GM12878 (cell line): ENCODE measurements at regions not wholly inside any gene's neighbourhood (a gene's known extent, or its start where the extent isn't known, plus 50 kb on each side); places are given as distances from the start of the nearest gene placed in this dataset.

Experiments used
- ATAC-seq: fragments of 200-7000 bp; cut with Tn5 transposase; 3 replicates; pipeline ENCODE4 v1.9.1; 2020; ENCODE audit warnings: mild to moderate bottlenecking, moderate library complexity
- BruUV-seq: library from RNA; stranded (reverse); fragments of 400-500 nt; replicated peaks from 2 replicates; lab custom pipeline; 2021; lab: Mats Ljungman, UMichigan
- CTCF ChIA-PET: fragments of 300-600 bp; sonication (Branson Sonifier 250); formaldehyde crosslinking; extraction: SDS; loops from one replicate; lab custom pipeline; 2021; ENCODE audit warnings: inconsistent platforms; lab: Yijun Ruan, JAX
- POLR2A ChIA-PET: fragments of 350-600 bp; formaldehyde crosslinking; extraction: SDS; loops from one replicate; lab custom pipeline; 2021; ENCODE audit warnings: inconsistent platforms; lab: Charles Lee
- RAD21 ChIA-PET: fragments of 300-600 bp; sonication (Branson Sonifier 250); formaldehyde crosslinking; loops from one replicate; lab custom pipeline; 2023; ENCODE audit warnings: antibody characterized with exemption; ENCODE audit not compliant: unreplicated experiment; lab: Charles Lee
- SMC1A ChIA-PET: fragments of 300-600 bp; sonication (Branson Sonifier 250); formaldehyde crosslinking; loops from one replicate; lab custom pipeline; 2023; ENCODE audit not compliant: unreplicated experiment, uncharacterized antibody; lab: Charles Lee
- DNase-seq: peaks from one replicate; pipeline ENCODE4 v3.0.0-alpha.2; 2011; ENCODE audit warnings: low read depth, low spot score
- FAIRE-seq: peaks from 3 replicates; lab custom pipeline; 2011; peaks lifted over from hg19 to GRCh38; lab: Jason Lieb, UNC
- H2AFZ ChIP-seq: 2 replicates; pipeline ENCODE4 v1.6.0; 2011; ENCODE audit warnings: low read depth, low read length, control low read depth; ENCODE audit not compliant: control insufficient read depth
- H3K27ac ChIP-seq: 2 replicates; pipeline ENCODE4 v1.5.1; 2011; ENCODE audit warnings: control low read depth; ENCODE audit not compliant: control insufficient read depth, insufficient read depth
- H3K27me3 ChIP-seq, 2 experiments: replicated peaks in 1 of 2; 2 replicates each; pipeline versions ENCODE4 v1.6.0 to v1.6.1; 2011; ENCODE audit warnings: low read length in 1 of 2; ENCODE audit not compliant: control insufficient read depth in 2 of 2, insufficient read depth in 2 of 2
- H3K36me3 ChIP-seq, 2 experiments: 2 replicates each; pipeline ENCODE4 v1.5.1; 2011; ENCODE audit warnings: low read length in 1 of 2; ENCODE audit not compliant: control insufficient read depth in 2 of 2, insufficient read depth in 2 of 2
- H3K4me1 ChIP-seq: 2 replicates; pipeline ENCODE4 v1.6.1; 2011; ENCODE audit warnings: mild to moderate bottlenecking, low read length, moderate library complexity, mixed read lengths; ENCODE audit not compliant: control insufficient read depth, insufficient read depth
- H3K4me2 ChIP-seq: 2 replicates; pipeline ENCODE4 v1.6.0; 2011; ENCODE audit warnings: control low read depth; ENCODE audit not compliant: control insufficient read depth, insufficient read depth
- H3K4me3 ChIP-seq: fragments of 200-600 bp; sonication (generic); 2 replicates; pipeline ENCODE4 v1.5.1; 2016
- H3K79me2 ChIP-seq: 2 replicates; pipeline ENCODE4 v1.6.0; 2011; ENCODE audit warnings: low read length; ENCODE audit not compliant: control insufficient read depth, insufficient read depth
- H3K9ac ChIP-seq: 2 replicates; pipeline ENCODE4 v1.8.0; 2011; ENCODE audit warnings: low read length, control low read depth, mixed read lengths; ENCODE audit not compliant: control insufficient read depth, insufficient read depth
- H3K9me3 ChIP-seq: replicated peaks from 3 replicates; pipeline ENCODE4 v1.5.1; 2011; ENCODE audit warnings: mild to moderate bottlenecking, low read length; ENCODE audit not compliant: control insufficient read depth, insufficient read depth
- H4K20me1 ChIP-seq: 2 replicates; pipeline ENCODE4 v1.6.0; 2011; ENCODE audit not compliant: control insufficient read depth, insufficient read depth
- GATAD2B ChIP-seq: fragments of 450-650 bp; conservative IDR thresholded peaks from 2 replicates; pipeline ENCODE4 v1.6.1; 2017; ENCODE audit warnings: low read depth, mild to moderate bottlenecking, moderate library complexity
- IRF4 ChIP-seq: IDR thresholded peaks from 2 replicates; pipeline ENCODE4 v1.6.1; 2011; ENCODE audit warnings: low read depth, low read length
- MEF2B ChIP-seq: fragments of 450-650 bp; IDR thresholded peaks from 2 replicates; pipeline ENCODE4 v1.6.1; 2018; ENCODE audit warnings: mild to moderate bottlenecking, moderate library complexity; ENCODE audit not compliant: partially characterized antibody, poor library complexity, severe bottlenecking
- RAD21 ChIP-seq: IDR thresholded peaks from 2 replicates; pipeline ENCODE4 v1.6.1; 2011; ENCODE audit warnings: mild to moderate bottlenecking, low read depth, low read length, moderate library complexity; ENCODE audit not compliant: insufficient read depth
- TAF1 ChIP-seq: IDR thresholded peaks from 2 replicates; pipeline ENCODE4 v1.6.1; 2011; ENCODE audit warnings: mild to moderate bottlenecking, low read depth, low read length, borderline replicate concordance
- WGBS: methylation state at CpG from one replicate; pipeline ENCODE4 v1.1.6; 2016; ENCODE audit warnings: low lambda C conversion rate; ENCODE audit not compliant: insufficient replicate concordance, insufficient coverage; ENCODE audit errors: missing lambda C conversion rate; 5-methylcytosine and 5-hydroxymethylcytosine counted together
- in situ Hi-C: fragments of 300-500 bp; cut with MboI; formaldehyde crosslinking; loops from 9 replicates; pipeline ENCODE4 v1.14.3; 2018; ENCODE audit warnings: mixed read lengths
- intact Hi-C: fragments of 100-400 bp; cut with micrococcal nuclease; formaldehyde crosslinking; loops from one replicate; pipeline ENCODE4 v1.14.2; 2022; ENCODE audit not compliant: unreplicated experiment

- DNase-seq (no peak), FAIRE-seq (no peak), ATAC-seq (no peak)
- WGBS: 45% methylated on average over 2 of the region's 2 CpGs
- no peaks in the 10 kb centered on the region for H3K9me3 ChIP-seq
- no peaks in the 10 kb centered on the region for H3K79me2 ChIP-seq
- no peak overlapping the region for H3K9ac ChIP-seq
- RAD21 ChIA-PET: no interaction called here
- no TSS peak for BruUV-seq
- POLR2A ChIA-PET: no interaction called here
- H3K4me1 ChIP-seq: no peaks in the 10 kb centered on the region
- no peaks in the 10 kb centered on the region for H3K36me3 ChIP-seq
- SMC1A ChIA-PET: no interaction called here
- CTCF ChIA-PET: no interaction called here
- no peak overlapping the region for H3K4me2 ChIP-seq
- H4K20me1 ChIP-seq: no peaks in the 10 kb centered on the region
- intact Hi-C loops: no loop called here
- no peak overlapping the region for H3K27ac ChIP-seq
- TF ChIP-seq RAD21: no peak
- H3K4me3 ChIP-seq: no peak overlapping the region
- H3K27me3 ChIP-seq: no peaks in the 10 kb centered on the region
- in situ Hi-C loops: no loop called here
- no peak overlapping the region for H2AFZ ChIP-seq
Measured at GRCh38 chr5:6013506-6013905, 364.8 kb downstream of the MED10 start.

- intact Hi-C loops (no loop called here), in situ Hi-C loops (no loop called here)
- ChIA-PET CTCF (interaction anchor here (1.2 kb wide), 1 partner anchor 10 kb away, joined by 4 read pairs; no protein-coding TSS in a partner anchor), RAD21 (no interaction called here), POLR2A (no interaction called here), SMC1A (interaction anchor here (1.0 to 1.3 kb wide), 2 partner anchors 98 to 257 kb away, joined by 3 read pairs; no protein-coding TSS in a partner anchor)
- H4K20me1 ChIP-seq: no peaks in the 10 kb centered on the region
- H3K27ac ChIP-seq: no peak overlapping the region
- no peaks in the 10 kb centered on the region for H3K36me3 ChIP-seq
- H3K4me3 ChIP-seq: no peak overlapping the region
- no peaks in the 10 kb centered on the region for H3K27me3 ChIP-seq
- no peak for FAIRE-seq
- H3K9me3 ChIP-seq: no peaks in the 10 kb centered on the region
- TF ChIP-seq TAF1 (no peak), GATAD2B (0 out of 2 replicates have a peak, but pooled peaks have one; percentile 57), MEF2B (peak; percentile 72), IRF4 (no peak)
- H2AFZ ChIP-seq: no peak overlapping the region
- H3K9ac ChIP-seq: no peak overlapping the region
- no TSS peak for BruUV-seq
- no peak overlapping the region for H3K4me2 ChIP-seq
- no peaks in the 10 kb centered on the region for H3K79me2 ChIP-seq
- no peaks in the 10 kb centered on the region for H3K4me1 ChIP-seq
- WGBS: 0% methylated on average over 1 of the region's 1 CpG
- no peak for ATAC-seq
- no peak for DNase-seq
Measured at GRCh38 chr5:6011199-6011598, 367.1 kb downstream of the MED10 start.
